ENCODE measurements at regions not wholly inside any gene's neighbourhood (a gene's known extent, or its start where the extent isn't known, plus 50 kb on each side); places are given as distances from the start of the nearest gene placed in this dataset.
"Not testable (repeated sequence)": the region's sequence is repeated elsewhere in the genome, so short reads cannot be mapped to it uniquely, and the experiment has no call there.

DNA sequence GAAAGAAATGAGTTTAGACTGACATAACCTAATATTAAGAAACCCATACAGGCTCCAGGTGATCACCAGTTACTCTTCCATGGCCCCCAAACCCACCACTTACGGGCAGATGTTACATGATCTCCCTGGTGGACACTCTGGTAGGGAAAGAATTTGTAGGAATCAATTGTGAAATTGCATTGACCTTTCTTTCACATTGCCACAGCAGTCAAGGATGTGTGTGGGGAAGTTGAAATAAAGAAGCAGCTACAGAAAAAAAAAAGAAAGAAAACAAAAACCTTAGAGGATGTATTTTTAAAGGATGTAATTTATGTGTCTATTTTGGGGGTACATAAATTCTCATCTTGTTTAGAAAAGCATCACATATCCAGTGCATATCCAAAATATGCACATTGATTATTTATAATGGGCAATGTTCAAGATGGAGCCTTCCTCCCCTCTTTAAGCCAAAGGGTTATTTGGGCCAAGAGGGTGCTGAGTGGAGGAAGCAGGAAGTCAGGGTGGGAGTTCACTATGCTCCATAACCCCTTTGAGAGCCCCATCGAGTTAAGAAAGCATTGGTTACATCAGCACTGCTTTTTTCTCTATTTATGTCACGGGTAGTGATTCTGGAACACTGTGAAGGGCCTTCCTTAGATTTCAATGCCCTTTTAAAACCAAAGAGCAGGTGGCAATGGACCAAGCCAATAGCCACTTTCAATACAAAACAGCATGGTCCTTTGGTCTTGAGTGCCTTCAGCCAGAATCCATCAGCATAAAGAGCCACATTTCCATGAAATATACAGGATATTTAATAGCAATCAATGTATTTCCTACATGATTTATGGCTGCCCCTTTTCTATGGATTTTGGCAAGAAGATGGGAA lies 169.6 kb downstream of the LACC1 start:
- intact Hi-C loops (cut with DNase I), result loop anchor here (5.0 to 10.0 kb wide), 3 partner anchors 135 to 395 kb away; no protein-coding TSS in a partner anchor
- no peak for DNase-seq
- no peak for ATAC-seq

- no peak for ATAC-seq
- DNase-seq, result no peak
- intact Hi-C loops (cut with DNase I), result loop anchor here in 1 of 2 donors (1.0 kb wide), 1 partner anchor 387 kb away; no protein-coding TSS in a partner anchor
Measured at GRCh38 chr13:44050450-44051063, 170.9 kb downstream of the LACC1 start.

DNA sequence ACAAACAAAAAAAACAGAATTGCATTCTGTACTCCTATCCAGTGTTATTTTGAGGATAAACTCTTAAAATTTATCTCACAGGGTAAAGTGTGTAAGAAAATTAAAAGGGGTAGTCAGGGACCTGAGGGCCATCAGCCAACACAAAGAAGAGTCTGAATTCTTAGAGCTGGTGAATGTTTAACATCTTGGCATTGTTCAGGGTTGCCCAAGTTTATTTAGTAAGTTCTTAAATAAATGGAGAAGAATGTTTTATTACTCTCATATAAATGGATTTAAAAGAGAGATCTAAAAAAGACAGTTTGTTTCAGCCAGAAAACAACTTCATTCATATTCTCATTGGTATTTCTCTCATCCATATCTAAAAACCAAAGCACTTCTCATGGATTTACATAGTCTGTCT lies 171.7 kb downstream of the LACC1 start:
- no peak for DNase-seq
- ATAC-seq, result no peak
- intact Hi-C loops (cut with DNase I), result no loop called here

GRCh38 chr13:44051918-44052675 lies 172.4 kb downstream of the LACC1 start:
- no peak for DNase-seq
- intact Hi-C loops (cut with DNase I), result no loop called here
- no peak for ATAC-seq

GRCh38 chr13:44052780-44053184 lies 173.1 kb downstream of the LACC1 start:
- DNase-seq (no peak), ATAC-seq (peak in 1 of 2 donors; percentile 34)
- intact Hi-C loops (cut with DNase I), result no loop called here

DNA sequence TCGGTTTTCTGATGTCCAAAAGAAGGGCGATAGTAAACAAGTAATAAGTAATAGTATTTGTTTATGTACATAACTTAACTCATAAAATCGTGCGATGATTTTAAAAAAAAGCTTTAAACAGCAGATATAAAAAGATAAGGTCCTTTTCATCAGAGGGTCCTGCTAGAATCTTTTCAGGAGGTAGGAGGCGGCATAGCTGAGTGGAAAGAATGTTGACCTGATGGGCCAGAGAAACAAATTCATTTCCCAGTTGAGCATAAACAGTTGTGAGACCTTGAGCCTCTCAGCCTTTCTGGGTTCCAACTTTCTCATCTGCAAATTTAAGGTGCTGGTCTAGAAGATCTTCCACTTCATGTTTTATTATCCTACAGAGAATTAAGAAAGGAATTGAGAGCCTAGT lies 173.5 kb downstream of the LACC1 start:
- intact Hi-C loops (cut with DNase I), result no loop called here

GRCh38 chr13:44054525-44054924 lies 174.8 kb downstream of the LACC1 start:
- no peak for DNase-seq
- ATAC-seq, result no peak
- intact Hi-C loops (cut with DNase I), result loop anchor here in 1 of 2 donors (1.0 kb wide), 1 partner anchor 58 kb away; no protein-coding TSS in a partner anchor

More for the DNA sequence above, 173.5 kb downstream of the LACC1 start:
- ATAC-seq (no peak), DNase-seq (no peak)

GRCh38 chr13:44055681-44056080 lies 176.0 kb downstream of the LACC1 start:
- intact Hi-C loops (cut with DNase I), result not testable (repeated sequence)
- ATAC-seq (peak; percentile 80 to 84), DNase-seq (peak; percentile 33)

DNA sequence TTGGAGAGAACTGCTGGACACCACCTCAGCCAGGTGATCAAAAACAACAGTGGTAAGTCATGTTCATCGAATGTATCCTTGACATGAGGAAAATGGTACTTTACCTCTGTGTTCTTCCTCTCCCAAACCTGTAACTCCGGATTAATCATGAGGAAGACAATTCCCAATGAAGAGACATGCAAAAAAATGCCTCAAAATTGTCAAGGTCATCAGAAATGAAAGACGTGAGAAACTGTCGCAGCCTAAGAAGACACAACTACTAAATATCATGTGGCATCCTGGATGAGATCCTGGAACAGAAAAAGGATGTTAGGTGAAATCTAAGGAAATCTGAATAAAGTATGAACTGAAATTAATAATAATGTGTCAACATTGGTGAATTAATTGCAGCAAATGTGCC lies 178.4 kb downstream of the LACC1 start:
- no peak for ATAC-seq
- intact Hi-C loops (cut with DNase I), result no loop called here
- no peak for DNase-seq

GRCh38 chr13:44058624-44059215 lies 179.0 kb downstream of the LACC1 start:
- DNase-seq (no peak), ATAC-seq (no peak)
- intact Hi-C loops (cut with DNase I), result no loop called here

DNA sequence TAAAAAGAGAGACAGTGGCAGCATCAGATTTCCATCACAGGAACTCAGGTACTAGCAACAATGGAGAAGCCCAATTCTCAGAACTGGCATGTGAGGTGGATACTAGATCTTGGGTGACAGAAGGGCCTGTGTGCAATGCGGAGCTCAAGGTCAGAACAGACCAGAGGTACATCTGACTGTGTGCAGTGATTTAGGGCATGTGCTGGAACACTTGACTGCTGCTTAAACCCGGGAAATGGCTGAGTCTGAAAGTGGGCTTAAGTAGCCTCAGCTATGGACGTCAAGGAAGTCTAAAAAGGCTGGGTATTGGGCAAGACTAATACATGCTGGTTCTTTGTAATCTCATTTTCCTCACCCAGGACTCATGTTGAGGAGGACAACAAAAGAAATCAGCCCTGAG lies 182.2 kb downstream of the LACC1 start:
- ATAC-seq, result no peak
- DNase-seq, result no peak
- intact Hi-C loops (cut with DNase I), result loop anchor here in 1 of 2 donors (5.0 kb wide), 1 partner anchor 35 kb away; no protein-coding TSS in a partner anchor

DNA sequence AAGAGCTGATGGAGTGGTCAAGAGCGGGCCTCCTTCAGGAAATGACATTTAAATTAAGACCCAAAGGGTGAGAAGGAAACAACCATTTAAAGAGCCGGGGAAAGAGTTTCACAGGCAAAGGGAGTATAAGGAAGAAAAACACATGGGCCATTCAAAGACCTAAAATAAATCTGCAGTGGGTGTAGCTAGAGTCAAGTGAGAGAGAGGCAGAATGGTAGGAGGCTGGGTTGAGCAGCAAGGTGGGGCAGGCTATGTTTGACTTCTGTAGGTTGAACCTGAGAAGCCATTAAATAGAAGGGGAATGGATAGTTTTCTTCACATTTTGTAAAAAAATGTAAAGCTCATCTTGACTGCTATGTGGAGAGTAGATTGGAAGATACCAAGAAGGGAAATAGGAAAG lies 183.8 kb downstream of the LACC1 start:
- intact Hi-C loops (cut with DNase I), result loop anchor here in 1 of 2 donors (5.0 kb wide), 1 partner anchor 34 kb away; no protein-coding TSS in a partner anchor
- DNase-seq (no peak), ATAC-seq (no peak)

DNA sequence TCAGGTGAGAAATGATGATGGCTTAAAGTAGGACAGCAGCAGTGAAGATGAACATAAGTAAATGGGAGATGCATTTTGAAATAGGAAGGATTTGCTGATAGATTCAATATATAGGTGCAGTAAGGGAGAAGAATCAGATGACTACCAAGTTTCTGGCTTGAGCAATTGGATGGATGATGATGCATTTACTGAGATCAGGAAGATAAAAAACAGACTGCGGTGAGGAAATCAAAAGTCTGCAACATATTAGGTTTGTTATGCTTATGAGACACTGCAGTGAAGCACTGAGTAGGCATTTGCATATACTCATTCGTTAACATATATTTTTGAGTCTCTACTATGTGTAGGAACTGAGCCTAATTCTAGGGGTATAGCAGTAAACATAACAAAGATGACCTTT lies 184.2 kb downstream of the LACC1 start:
- ATAC-seq (no peak), DNase-seq (no peak)
- intact Hi-C loops (cut with DNase I), result loop anchor here in 1 of 2 donors (5.0 kb wide), 1 partner anchor 33 kb away; no protein-coding TSS in a partner anchor

GRCh38 chr13:44064357-44064756 lies 184.7 kb downstream of the LACC1 start:
- intact Hi-C loops (cut with DNase I), result loop anchor here in 1 of 2 donors (5.0 kb wide), 1 partner anchor 33 kb away; no protein-coding TSS in a partner anchor
- DNase-seq, result no peak
- no peak for ATAC-seq

- peak in 1 of 2 donors; percentile 22 for ATAC-seq
- no peak for DNase-seq
- intact Hi-C loops (cut with DNase I), result no loop called here
Measured at GRCh38 chr13:44068169-44068568, 188.5 kb downstream of the LACC1 start.

- intact Hi-C loops (cut with DNase I), result no loop called here
- peak in 1 of 2 donors; percentile 78 for ATAC-seq
- no peak for DNase-seq
Measured at GRCh38 chr13:44068737-44069136, 189.0 kb downstream of the LACC1 start.

DNA sequence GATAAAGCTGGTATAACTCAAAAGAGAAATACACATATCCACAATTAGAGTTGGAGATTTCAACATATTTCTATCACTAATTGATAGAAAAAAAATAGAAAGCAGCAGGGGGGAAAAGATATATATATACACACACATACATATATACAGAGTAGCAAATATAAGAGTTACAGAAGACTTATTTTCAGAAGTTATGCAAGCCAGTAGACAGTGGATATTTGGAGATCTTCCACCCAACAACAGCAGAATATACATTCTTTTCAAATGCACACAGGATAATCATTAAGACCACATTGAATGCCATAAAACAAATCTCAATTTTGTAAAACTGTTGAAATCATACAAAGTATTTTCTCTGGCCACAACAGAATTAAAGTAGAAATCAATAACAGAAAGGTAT lies 192.8 kb downstream of the LACC1 start:
- ATAC-seq (no peak), DNase-seq (no peak)
- intact Hi-C loops (cut with DNase I), result no loop called here

DNA sequence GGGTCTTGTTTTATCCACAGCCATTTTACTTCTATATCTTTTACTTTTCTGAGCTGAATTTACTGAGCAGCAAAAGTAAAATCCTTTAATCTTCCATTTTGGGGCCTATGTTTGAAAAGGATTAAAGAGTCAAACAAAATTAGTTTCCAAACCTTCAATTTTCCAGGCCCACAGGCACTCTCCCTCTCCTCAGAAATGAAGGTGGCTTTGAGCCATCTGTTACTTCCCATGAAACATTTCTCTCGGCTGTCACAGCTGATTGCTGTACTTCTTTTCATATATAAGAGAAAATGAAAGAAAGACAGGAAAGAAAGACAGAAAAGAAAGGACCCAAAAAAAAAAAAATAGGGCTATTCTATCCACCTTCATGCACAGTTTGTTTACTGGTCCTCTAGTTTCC lies 194.9 kb downstream of the LACC1 start:
- DNase-seq (no peak), ATAC-seq (no peak)
- intact Hi-C loops (cut with DNase I), result no loop called here

DNA sequence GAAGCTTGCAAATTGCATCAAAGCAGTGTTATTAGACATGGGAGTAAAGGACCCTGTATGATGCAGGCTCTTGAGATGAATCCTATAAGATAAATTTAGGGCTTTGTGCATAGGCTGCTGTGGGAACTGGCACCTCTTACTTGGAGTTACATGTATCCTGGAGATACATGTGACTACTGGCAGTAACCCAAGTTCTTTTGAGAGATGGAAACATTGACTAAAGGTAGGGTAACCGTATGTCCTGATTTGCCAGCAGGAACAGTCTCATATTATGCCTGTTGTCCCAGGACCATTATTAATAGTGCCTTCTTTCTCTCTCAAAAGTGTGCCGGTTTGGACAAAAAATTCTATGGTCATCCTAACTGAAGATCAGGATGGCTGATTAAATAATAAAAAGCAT lies 195.4 kb downstream of the LACC1 start:
- intact Hi-C loops (cut with DNase I), result no loop called here
- DNase-seq, result no peak
- no peak for ATAC-seq

Measured in left cardiac atrium (tissue), 4 donors.